K562 (cell line): ENCODE measurements at regions not wholly inside any gene's neighbourhood (a gene's known extent, or its start where the extent isn't known, plus 50 kb on each side); places are given as distances from the start of the nearest gene placed in this dataset.

Source experiments
- ATAC-seq: fragments of 200-7000 bp; cut with Tn5 transposase; 3 replicates; pipeline ENCODE4 v1.9.1; 2020; ENCODE audit warnings: moderate library complexity
- BruUV-seq: library from RNA; stranded (reverse); fragments of 400-500 nt; replicated peaks from 2 replicates; lab custom pipeline; 2021; lab: Mats Ljungman, UMichigan
- CTCF ChIA-PET: fragments of 300-600 bp; formaldehyde crosslinking; extraction: SDS; loops from one replicate; lab custom pipeline; 2021; ENCODE audit warnings: low intra/inter-chr PET ratio; lab: Yijun Ruan, JAX
- POLR2A ChIA-PET: fragments of 300-600, 350-650 bp; sonication (Branson Sonifier 250); formaldehyde crosslinking; extraction: SDS; loops from one replicate; lab custom pipeline; 2021; ENCODE audit warnings: antibody characterized with exemption, inconsistent platforms; lab: Yijun Ruan, JAX
- DNase-seq, 4 experiments: peaks; one replicate each; pipeline versions ENCODE4 v3.0.0 to v3.0.0-alpha.2; 2011 to 2018; ENCODE audit warnings: low spot score in 3 of 4, mixed read lengths in 3 of 4; ENCODE audit errors: extremely low read depth in 1 of 4
- FAIRE-seq: peaks from 2 replicates; lab custom pipeline; 2011; peaks lifted over from hg19 to GRCh38; lab: Jason Lieb, UNC
- H2AFZ ChIP-seq: 2 replicates; pipeline ENCODE4 v1.6.0; 2011; ENCODE audit warnings: low read depth, low read length, control low read depth, inconsistent platforms
- H3K27ac ChIP-seq: fragments of 200-600 bp; 3 replicates; pipeline ENCODE4 v1.8.0; 2011; ENCODE audit warnings: low read depth, mild to moderate bottlenecking, control low read depth, inconsistent platforms, low read length, moderate library complexity, mixed read lengths; ENCODE audit errors: extremely low read depth
- H3K27me3 ChIP-seq, 2 experiments: fragments of 300-600 bp in 1 of 2; 2 replicates in 1 of 2; 3 replicates in 1 of 2; pipeline versions ENCODE4 v1.6.0 to v1.8.0; 2011; ENCODE audit warnings: inconsistent platforms in 2 of 2, low read length in 2 of 2, mild to moderate bottlenecking in 1 of 2, mixed read lengths in 1 of 2, moderate library complexity in 1 of 2; ENCODE audit not compliant: control insufficient read depth in 2 of 2, insufficient read depth in 2 of 2
- H3K36me3 ChIP-seq: fragments of 300-600 bp; 3 replicates; pipeline ENCODE4 v1.8.0; 2011; ENCODE audit warnings: mild to moderate bottlenecking, low read length, inconsistent platforms; ENCODE audit not compliant: control insufficient read depth, insufficient read depth
- H3K4me1 ChIP-seq, 2 experiments: fragments of 200-600 bp in 1 of 2; replicated peaks in 1 of 2; 2 replicates in 1 of 2; 3 replicates in 1 of 2; pipeline versions ENCODE4 v1.5.1 to v1.8.0; 2011; ENCODE audit warnings: inconsistent platforms in 2 of 2, low read length in 2 of 2, mild to moderate bottlenecking in 1 of 2, mixed read lengths in 1 of 2, moderate library complexity in 1 of 2; ENCODE audit not compliant: control insufficient read depth in 2 of 2, insufficient read depth in 2 of 2
- H3K4me2 ChIP-seq: 2 replicates; pipeline ENCODE4 v1.6.1; 2011; ENCODE audit warnings: low read length, control low read depth, inconsistent platforms, mixed read lengths; ENCODE audit not compliant: insufficient read depth
- H3K4me3 ChIP-seq: fragments of 200-600 bp; sonication (generic), shearing (Covaris generic); 2 replicates; pipeline ENCODE4 v1.5.1; 2016; ENCODE audit warnings: control low read depth, inconsistent platforms
- H3K79me2 ChIP-seq: fragments of 200-600 bp; 3 replicates; pipeline ENCODE4 v1.8.0; 2011; ENCODE audit warnings: low read length, inconsistent platforms; ENCODE audit not compliant: control insufficient read depth, insufficient read depth
- H3K9ac ChIP-seq, 2 experiments: 2 replicates each; pipeline versions ENCODE4 v1.6.0 to v1.6.1; 2011; ENCODE audit warnings: low read depth in 2 of 2, low read length in 2 of 2, control low read depth in 1 of 2, inconsistent platforms in 1 of 2, mild to moderate bottlenecking in 1 of 2, mixed read lengths in 1 of 2; ENCODE audit not compliant: insufficient read depth in 1 of 2
- H3K9me1 ChIP-seq: one replicate; pipeline ENCODE4 v1.6.0; 2011; ENCODE audit warnings: inconsistent platforms, mild to moderate bottlenecking, low read length, moderate library complexity; ENCODE audit not compliant: control insufficient read depth, insufficient read depth
- H3K9me3 ChIP-seq: replicated peaks from 2 replicates; pipeline ENCODE4 v1.5.1; 2011; ENCODE audit warnings: low read depth, low read length, inconsistent platforms; ENCODE audit not compliant: control insufficient read depth, insufficient read depth
- H4K20me1 ChIP-seq: replicated peaks from 2 replicates; pipeline ENCODE4 v1.6.1; 2011; ENCODE audit warnings: low read length, inconsistent platforms, mixed read lengths; ENCODE audit not compliant: control insufficient read depth, insufficient read depth
- CUX1 ChIP-seq: fragments of 200-800 bp; sonication (Bioruptor generic); IDR thresholded peaks from 2 replicates; pipeline ENCODE4 v1.6.1; 2016; ENCODE audit warnings: missing genetic modification characterization, missing compliant biosample characterization
- EHMT2 ChIP-seq: fragments of 450-650 bp; IDR thresholded peaks from 2 replicates; pipeline ENCODE4 v1.6.1; 2018; ENCODE audit warnings: antibody characterized with exemption
- KLF1 ChIP-seq: fragments of 450-650 bp; IDR thresholded peaks from 2 replicates; pipeline ENCODE4 v1.6.1; 2016; ENCODE audit warnings: missing genetic modification characterization, missing compliant biosample characterization
- MAFK ChIP-seq: IDR thresholded peaks from 2 replicates; pipeline ENCODE4 v1.6.1; 2011; ENCODE audit warnings: low read length, improper control_type of control experiment
- NCOR1 ChIP-seq: fragments of 450-650 bp; IDR thresholded peaks from 2 replicates; pipeline ENCODE4 v1.6.1; 2016; ENCODE audit warnings: mild to moderate bottlenecking, moderate library complexity
- RCOR1 ChIP-seq, 2 experiments: IDR thresholded peaks; 2 replicates each; pipeline ENCODE4 v1.6.1; 2012; ENCODE audit warnings: low read depth in 2 of 2, low read length in 2 of 2, borderline replicate concordance in 1 of 2, improper control_type of control experiment in 1 of 2
- RFX7 ChIP-seq: fragments of 250-450 bp; sonication (Bioruptor Pico); IDR thresholded peaks from 2 replicates; pipeline ENCODE4 v1.5.1; 2021; ENCODE audit warnings: mild to moderate bottlenecking
- SIRT6 ChIP-seq: IDR thresholded peaks from one replicate; pipeline ENCODE4 v1.6.1; 2012; ENCODE audit warnings: low read depth, mild to moderate bottlenecking, control low read depth, inconsistent platforms, low read length, moderate library complexity
- ZBTB5 ChIP-seq: fragments of 450-650 bp; IDR thresholded peaks from 2 replicates; pipeline ENCODE4 v1.6.1; 2017; ENCODE audit warnings: antibody characterized with exemption
- ZNF449 ChIP-seq: fragments of 250-450 bp; sonication (Bioruptor Pico); IDR thresholded peaks from 2 replicates; pipeline ENCODE4 v1.8.0; 2022; ENCODE audit warnings: moderate library complexity, mild to moderate bottlenecking, inconsistent platforms
- ZNF639 ChIP-seq, 2 experiments: fragments of 200-800 bp in 1 of 2; sonication (Bioruptor generic) in 1 of 2; sonication (generic) in 1 of 2; formaldehyde crosslinking in 1 of 2; IDR thresholded peaks in 1 of 2; conservative IDR thresholded peaks in 1 of 2; 2 replicates each; pipeline versions ENCODE4 v1.5.0 to v1.6.1; 2016 to 2020; ENCODE audit warnings: missing compliant biosample characterization in 1 of 2, missing genetic modification characterization in 1 of 2, missing genetic modification reagents in 1 of 2
- ZZZ3 ChIP-seq: fragments of 450-650 bp; IDR thresholded peaks from 2 replicates; pipeline ENCODE4 v1.6.1; 2016; ENCODE audit warnings: antibody characterized with exemption, mild to moderate bottlenecking, moderate library complexity
- whole genome bisulfite sequencing: fragments of 100-300 bp; shearing (Covaris generic); methylation state at CpG from one replicate; pipeline ENCODE4 v1.1.6; 2016; ENCODE audit warnings: low coverage, mixed read lengths; ENCODE audit not compliant: insufficient coverage; ENCODE audit errors: missing lambda C conversion rate; 5-methylcytosine and 5-hydroxymethylcytosine counted together
- in situ Hi-C: fragments of 300-500 bp; cut with MboI; formaldehyde crosslinking; loops from 4 replicates; pipeline ENCODE4 v1.15.0; 2018; ENCODE audit warnings: inconsistent platforms, mixed read lengths
- intact Hi-C: fragments of 100-400 bp; cut with micrococcal nuclease; formaldehyde crosslinking; loops from 2 replicates; pipeline ENCODE4 v1.14.2; 2022

- Histone ChIP-seq H4K20me1 (no peaks in the 10 kb centered on the region), H2AFZ (no peak overlapping the region), H3K9ac (no peak overlapping the region), H3K9me3 (no peaks in the 10 kb centered on the region), H3K4me2 (no peak overlapping the region), H3K79me2 (no peaks in the 10 kb centered on the region), H3K4me1 (no peaks in the 10 kb centered on the region), H3K36me3 (no peaks in the 10 kb centered on the region), H3K27me3 (peaks cover 5 to 7% of the 10 kb centered on the region in 2 experiments; a peak in 2 of 5 replicates), H3K4me3 (no peak overlapping the region), H3K9me1 (no peaks in the 10 kb centered on the region), H3K27ac (no peak overlapping the region)
- POLR2A ChIA-PET: no interaction called here
- ATAC-seq: no peak
- 0% methylated on average over 2 of the region's 2 CpGs for WGBS
- in situ Hi-C loops: no loop called here
- intact Hi-C loops: no loop called here
- CTCF ChIA-PET: no interaction called here
- no TSS peak for BruUV-seq
- FAIRE-seq: no peak
- DNase-seq: no peak
- peak; percentile 74 for TF ChIP-seq MAFK
- no peak for TF ChIP-seq CUX1 (CRISPR knock-in tag)
- no peak for TF ChIP-seq ZZZ3
- TF ChIP-seq NCOR1: no peak
- no peak for TF ChIP-seq ZBTB5
- TF ChIP-seq SIRT6: no peak
- no peak for TF ChIP-seq EHMT2
- no peak for TF ChIP-seq RCOR1 (IDR thresholded peaks at IDR 0.05; ENCODE audit: borderline replicate concordance in 1 of 2, low read depth in 2 of 2, low read length in 2 of 2)
- no peak for TF ChIP-seq KLF1 (tag)
- TF ChIP-seq ZNF449: no peak
- no peak for TF ChIP-seq RFX7
- TF ChIP-seq ZNF639 (CRISPR knock-in tag; conservative IDR thresholded peaks at IDR 0.05 in 1 of 2, IDR thresholded peaks at IDR 0.05 in 1 of 2): no peak
Measured at GRCh38 chr3:24058940-24059705, 114.0 kb downstream of the NR1D2 start.
